Choroid plexus epithelial cell (primary cell): ENCODE measurements at regions not wholly inside any gene's neighbourhood (a gene's known extent, or its start where the extent isn't known, plus 50 kb on each side); places are given as distances from the start of the nearest gene placed in this dataset.

Experiments
- DNase-seq: peaks from one replicate; pipeline ENCODE4 v3.0.0-alpha.2; 2010; ENCODE audit warnings: low read depth
- H3K4me3 ChIP-seq: 2 replicates; pipeline ENCODE4 v1.5.1; 2011; ENCODE audit warnings: low read depth, mild to moderate bottlenecking, control low read depth, low read length, moderate library complexity
- TF ChIP-seq, protein P1 (sequence below): conservative IDR thresholded peaks from 2 replicates; pipeline ENCODE4 v1.5.1; 2011; ENCODE audit warnings: low read depth, mild to moderate bottlenecking, control low read depth, inconsistent platforms, low read length, moderate library complexity

DNA sequence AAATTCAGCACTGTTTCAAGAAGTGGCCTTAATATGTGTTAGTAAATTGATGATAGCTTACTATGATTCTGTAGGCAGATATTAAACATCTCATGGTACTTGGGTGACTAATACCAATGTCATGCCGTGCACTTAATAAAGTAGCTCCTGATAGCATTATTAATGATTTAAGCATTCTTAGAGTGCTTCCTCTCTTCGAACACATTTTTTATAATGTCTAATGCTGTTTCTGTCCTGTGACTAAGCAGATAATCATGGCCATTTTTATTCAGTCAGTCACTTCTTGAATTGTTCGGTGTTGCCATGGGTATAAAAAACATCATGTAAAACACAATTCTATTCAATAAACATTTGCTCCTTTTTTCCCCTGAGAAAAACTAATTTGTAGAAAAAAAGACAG lies 804.6 kb upstream of the ADGRL4 start:
- H3K4me3 ChIP-seq = no peak overlapping the region
- TF ChIP-seq, protein P1, sequence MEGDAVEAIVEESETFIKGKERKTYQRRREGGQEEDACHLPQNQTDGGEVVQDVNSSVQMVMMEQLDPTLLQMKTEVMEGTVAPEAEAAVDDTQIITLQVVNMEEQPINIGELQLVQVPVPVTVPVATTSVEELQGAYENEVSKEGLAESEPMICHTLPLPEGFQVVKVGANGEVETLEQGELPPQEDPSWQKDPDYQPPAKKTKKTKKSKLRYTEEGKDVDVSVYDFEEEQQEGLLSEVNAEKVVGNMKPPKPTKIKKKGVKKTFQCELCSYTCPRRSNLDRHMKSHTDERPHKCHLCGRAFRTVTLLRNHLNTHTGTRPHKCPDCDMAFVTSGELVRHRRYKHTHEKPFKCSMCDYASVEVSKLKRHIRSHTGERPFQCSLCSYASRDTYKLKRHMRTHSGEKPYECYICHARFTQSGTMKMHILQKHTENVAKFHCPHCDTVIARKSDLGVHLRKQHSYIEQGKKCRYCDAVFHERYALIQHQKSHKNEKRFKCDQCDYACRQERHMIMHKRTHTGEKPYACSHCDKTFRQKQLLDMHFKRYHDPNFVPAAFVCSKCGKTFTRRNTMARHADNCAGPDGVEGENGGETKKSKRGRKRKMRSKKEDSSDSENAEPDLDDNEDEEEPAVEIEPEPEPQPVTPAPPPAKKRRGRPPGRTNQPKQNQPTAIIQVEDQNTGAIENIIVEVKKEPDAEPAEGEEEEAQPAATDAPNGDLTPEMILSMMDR = no peak
- DNase-seq = peak; percentile 55

DNA sequence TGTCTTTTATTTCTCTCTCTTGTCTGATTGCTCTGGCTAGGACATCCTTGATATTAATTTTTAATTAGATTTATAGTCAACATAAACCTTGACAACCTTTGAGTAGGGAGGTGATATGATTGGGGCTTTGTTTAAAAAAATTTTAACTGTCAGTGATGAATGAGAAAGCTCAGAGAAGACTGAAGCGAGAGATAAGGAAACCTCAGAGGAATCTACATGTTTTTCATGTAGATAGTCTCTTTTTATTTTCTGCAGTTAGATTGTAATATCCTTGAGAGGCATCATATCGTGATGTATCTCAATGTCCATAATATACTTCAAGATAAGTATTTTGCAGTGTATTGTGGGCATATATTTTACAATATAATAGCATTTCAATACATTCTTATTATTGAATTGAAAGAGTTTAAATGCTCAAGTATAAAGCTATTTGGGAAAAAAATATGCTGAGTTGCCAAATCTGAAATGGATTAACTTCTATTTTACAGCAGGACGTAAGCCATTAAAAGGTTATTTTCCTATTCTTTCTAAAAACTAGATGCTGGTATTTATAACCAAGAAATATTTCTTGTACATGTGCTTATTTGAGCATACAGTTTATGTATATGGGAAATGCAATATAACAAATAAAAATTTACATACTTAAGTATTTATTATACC lies 802.4 kb upstream of the ADGRL4 start:
- TF ChIP-seq, protein P1 = no peak
- DNase-seq = no peak
- H3K4me3 ChIP-seq = no peak overlapping the region

DNA sequence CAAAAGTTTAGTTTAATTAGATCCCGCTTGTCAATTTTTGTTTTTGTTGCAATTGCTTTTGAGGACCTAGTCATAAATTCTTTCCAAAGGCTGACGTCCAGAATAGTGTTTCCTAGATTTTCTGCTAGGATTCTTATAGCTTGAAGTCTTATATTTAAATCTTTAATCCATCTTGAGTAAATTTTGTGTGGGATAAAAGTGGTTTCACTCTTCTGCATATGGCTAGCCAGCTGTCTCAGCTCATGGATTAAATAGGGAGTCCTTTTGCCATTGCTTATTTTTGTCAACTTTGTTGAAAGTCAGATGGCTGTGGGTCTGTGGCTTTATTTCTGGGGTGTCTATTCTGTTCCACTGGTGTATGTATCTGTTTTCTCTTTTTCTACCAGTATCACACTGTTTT lies 801.3 kb upstream of the ADGRL4 start:
- TF ChIP-seq, protein P1 = no peak
- DNase-seq = no peak
- H3K4me3 ChIP-seq = no peak overlapping the region

DNA sequence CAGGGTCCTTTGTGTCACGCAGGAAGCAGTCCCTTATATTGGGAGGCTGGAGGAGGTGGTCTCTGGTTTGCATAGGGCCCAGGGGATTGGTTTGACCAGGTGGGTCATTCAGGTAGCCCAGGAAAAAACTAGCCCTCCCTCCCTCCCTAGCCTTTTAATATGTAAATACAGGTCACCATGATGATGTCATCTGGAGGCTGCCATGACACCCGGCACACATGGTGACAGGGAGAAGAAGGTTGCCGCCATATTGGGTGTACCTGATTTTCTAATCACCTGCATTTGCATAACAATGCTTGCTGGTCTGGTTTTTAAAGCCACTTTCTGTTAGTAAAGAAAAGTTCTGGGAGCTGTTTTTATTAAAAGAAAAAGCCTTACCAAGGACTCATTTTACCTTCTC lies 791.0 kb upstream of the ADGRL4 start:
- DNase-seq = no peak
- no peak overlapping the region for H3K4me3 ChIP-seq
- TF ChIP-seq, protein P1 = no peak

DNA sequence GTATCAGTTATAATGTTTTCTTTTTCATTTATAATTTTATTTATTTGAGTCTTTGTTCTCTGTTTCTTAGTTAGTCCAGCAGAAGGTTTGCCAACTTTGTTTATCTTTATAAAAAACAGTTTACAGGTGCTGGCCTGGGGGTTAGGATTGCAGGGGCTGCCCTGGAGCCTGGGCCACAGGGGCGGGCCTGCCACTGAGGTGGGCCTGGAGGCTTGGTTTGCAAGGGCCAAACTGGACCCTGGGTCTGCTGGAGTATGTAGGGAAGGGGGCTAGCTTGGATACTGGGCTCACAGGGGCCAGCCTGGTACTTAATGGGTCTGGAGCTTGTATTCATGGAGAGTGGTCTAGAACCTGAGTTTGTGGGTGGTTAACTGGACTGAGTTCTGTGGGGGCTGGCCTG lies 789.9 kb upstream of the ADGRL4 start:
- H3K4me3 ChIP-seq = no peak overlapping the region
- TF ChIP-seq, protein P1 = no peak
- no peak for DNase-seq

DNA sequence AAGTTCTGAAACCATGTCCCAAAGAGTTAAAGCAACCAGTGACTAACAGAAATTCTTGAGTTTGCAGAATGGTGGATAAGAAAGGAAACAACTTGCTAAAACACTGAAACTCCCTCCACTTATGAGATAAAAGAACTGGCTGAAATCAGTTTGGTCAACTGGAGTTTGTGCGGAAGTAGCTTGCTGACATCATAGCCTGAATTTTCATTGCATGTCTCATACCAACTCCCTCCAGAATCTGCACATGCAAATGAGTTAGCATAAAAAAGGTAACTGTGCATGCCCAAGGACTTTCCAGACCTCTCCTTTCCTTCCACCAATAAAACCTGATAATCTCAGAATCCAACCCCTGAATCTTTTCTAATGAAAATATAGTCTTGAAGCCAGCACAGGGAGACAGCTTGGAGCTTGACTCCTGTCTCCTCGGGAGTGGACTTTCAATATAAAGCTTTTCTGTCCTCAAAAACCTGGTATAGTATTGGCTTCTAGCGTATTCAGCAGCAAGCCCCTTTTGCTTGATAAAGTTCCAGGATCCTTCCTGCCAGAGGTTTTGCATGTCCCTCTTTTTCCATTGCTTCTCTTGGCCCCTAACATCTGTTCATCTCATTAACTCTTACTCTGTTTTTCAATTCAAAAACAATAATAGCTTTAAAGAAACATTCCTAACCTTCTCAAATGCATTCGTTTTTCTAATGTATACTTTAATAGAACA lies 785.8 kb upstream of the ADGRL4 start:
- TF ChIP-seq, protein P1 = no peak
- DNase-seq = peak; percentile 50
- no peak overlapping the region for H3K4me3 ChIP-seq
